ENCODE measurements at regions not wholly inside any gene's neighbourhood (a gene's known extent, or its start where the extent isn't known, plus 50 kb on each side); places are given as distances from the start of the nearest gene placed in this dataset.

DNA sequence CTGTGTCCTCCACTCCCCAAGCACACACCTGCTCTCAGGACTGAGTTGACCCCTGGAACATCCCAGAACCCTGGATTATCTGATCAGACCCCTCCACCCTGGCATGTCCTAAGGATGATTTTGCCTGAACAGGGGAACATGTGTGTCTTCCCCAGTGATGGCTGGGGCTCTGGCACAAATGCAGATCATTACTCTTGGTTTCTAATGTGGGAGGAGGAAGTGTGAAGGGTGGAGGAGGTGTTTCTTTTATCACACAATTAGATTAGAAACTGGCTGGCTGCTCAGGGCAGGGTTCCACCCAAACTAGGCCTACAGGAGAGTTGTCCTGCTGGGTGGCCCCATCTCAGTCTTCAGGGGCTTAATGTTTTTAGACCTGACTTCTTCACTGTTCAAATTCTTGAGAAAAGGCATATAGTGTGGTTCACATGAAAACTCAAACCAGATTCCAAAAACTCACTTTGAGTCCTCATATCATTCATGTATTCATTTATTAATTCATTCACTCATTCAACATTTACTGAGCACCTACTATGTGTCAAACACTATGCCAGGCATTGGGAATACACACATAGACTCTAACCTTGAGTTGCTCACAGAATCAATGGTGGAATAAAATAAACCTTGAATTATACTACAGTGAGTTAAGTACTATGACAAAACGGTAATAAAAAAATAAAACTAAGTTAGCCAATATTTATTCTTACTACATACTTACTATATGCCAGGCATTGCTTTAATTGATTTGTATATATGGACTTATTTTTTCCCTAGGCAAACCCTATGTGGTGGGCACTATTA is 221.8 kb upstream of the JUN start:
- no peak for DNase-seq (ENCODE audit: low read depth)

GRCh38 chr1:59006289-59006658 is 222.4 kb upstream of the JUN start:
- DNase-seq (ENCODE audit: low read depth) = no peak

DNA sequence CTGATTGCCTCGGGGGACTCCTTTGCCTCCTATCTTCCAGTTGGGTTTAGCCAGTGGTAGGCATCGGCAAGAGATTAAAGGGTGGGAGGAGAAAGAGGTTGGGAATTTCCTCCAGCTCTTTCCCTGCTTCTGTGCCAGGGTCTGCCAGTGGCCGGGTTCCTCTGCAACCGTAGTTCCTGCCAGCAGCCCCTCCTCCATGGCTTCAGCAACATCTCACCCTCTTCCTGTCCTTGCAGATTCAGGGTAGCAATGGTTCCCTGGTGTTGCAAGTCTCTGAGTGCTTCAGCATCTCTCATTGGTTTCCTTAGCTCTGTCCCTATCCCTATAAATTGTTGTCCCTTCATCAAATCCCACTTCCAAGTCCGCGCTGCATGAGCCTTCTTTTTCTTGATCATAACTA is 223.1 kb upstream of the JUN start:
- no peak for DNase-seq (ENCODE audit: low read depth)

- DNase-seq (ENCODE audit: low read depth) = no peak
Observed at GRCh38 chr1:59007429-59007819, 223.6 kb upstream of the JUN start.

GRCh38 chr1:59007820-59008598 is 224.2 kb upstream of the JUN start:
- peak; percentile 7 for DNase-seq (ENCODE audit: low read depth)

DNA sequence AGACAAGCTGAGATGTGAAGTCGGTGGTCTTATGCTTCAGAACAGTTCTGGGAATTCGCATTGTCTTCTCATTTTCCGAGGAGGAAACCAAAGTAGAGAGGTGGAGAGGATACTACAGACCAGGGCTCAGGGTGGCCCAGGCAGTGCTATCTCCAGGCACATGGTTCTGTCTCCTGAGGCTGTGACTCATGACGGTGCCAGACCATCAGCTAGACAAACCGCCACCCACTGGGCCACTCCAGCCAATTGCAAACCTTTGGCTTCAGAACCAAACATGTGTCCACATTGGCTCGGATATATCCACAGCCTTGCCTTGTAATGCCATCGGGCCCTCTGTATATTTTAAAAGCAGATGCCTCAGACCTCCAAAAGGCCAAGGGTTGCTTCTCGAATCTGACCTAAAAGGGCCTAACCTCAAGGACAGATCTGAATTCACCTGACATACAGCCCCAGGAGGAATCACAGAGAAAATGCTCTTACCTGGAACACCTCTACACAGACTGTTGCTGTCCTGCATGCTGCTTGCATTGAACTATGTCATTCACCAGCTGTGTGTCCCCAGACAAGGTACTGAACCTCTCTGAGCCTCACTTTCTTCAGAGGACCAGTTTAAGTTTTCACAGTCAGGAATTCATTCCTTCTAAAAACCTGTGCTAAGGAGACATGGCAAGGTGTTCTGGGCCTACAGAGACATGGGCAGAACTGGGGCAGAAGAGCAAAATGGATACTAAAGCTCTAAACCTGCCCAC is 224.9 kb upstream of the JUN start:
- no peak for DNase-seq (ENCODE audit: low read depth)

GRCh38 chr1:59011663-59012062 is 227.8 kb upstream of the JUN start:
- no peak for DNase-seq (ENCODE audit: low read depth)

- no peak for DNase-seq (ENCODE audit: low read depth)
Observed at GRCh38 chr1:59012378-59012777, 228.5 kb upstream of the JUN start.

- DNase-seq (ENCODE audit: low read depth) = no peak
Observed at GRCh38 chr1:59013276-59013927, 229.6 kb upstream of the JUN start.

DNA sequence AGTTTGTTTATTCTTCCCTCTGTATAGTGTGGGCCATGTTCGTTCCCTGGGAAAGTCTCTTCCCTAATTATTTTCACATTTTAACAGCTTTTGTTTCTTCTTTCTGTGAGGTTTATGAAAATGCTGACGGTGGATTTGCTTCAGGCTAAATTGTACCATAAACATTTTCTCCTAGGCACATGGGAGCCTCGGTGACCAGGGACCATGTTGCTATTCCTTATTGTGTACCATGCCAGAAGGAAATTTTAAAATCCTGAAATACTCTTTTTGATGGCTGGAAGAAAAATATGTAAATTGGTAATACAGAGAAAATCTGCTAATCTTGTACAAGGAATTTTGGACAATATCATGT is 230.1 kb upstream of the JUN start:
- DNase-seq (ENCODE audit: low read depth) = no peak

DNA sequence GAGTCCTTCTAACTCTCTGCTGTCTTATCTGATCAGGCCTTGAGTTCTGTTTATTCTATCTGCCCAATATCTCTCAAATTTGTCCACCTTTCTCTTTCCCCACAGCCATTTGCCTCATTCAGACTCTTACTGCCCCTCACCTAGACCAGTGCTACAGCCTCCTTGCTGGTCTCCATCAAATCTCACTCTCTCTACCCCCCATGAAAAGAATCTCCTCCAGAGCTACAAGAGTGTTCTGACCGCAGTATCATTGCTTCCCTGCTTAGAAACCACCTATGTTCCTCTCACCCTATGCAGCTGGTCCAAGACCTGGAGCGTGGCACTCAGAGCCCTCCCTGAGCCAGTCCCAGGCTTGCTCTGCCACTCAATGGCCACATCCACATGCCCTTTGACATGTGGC is 231.0 kb upstream of the JUN start:
- DNase-seq (ENCODE audit: low read depth) = no peak

DNA sequence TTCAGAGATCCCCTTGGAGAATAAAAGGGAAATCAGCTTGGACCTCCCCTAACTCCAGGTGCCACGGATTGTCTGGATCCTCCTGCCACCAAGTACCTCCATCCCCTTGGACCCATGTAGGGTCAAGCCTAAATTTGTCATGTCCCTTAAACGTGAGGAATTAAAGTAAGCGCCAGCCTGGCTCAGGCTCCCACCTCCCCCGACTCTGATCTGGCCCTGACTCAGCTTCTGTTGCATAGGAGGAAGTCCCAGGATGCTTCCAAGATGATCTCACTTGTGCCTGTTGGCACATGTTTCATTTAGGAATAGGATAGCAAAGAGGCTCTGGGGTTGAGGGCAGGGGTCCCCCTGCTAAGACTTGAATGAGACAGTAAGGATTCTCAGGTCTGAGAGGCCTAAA is 231.9 kb upstream of the JUN start:
- no peak for DNase-seq (ENCODE audit: low read depth)

DNA sequence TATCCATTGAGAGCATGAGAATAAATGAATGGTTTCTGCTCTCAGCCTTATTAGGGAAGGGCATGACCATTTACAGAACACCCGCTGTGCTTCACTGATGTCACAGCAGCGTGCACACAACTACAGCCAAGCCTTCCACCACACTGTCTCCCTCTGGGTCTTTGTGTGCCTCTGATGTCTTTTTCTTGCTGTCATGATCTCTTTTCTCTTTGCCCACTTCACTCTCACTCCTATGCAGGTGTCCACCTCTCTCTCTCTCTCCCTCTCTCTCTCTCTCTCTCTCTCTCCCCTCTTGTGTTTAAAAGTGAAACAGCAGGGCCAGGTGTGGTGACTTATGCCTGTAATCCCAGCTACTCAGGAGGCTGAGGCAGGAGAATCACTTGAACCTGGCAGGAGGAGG is 232.5 kb upstream of the JUN start:
- DNase-seq (ENCODE audit: low read depth) = no peak

DNA sequence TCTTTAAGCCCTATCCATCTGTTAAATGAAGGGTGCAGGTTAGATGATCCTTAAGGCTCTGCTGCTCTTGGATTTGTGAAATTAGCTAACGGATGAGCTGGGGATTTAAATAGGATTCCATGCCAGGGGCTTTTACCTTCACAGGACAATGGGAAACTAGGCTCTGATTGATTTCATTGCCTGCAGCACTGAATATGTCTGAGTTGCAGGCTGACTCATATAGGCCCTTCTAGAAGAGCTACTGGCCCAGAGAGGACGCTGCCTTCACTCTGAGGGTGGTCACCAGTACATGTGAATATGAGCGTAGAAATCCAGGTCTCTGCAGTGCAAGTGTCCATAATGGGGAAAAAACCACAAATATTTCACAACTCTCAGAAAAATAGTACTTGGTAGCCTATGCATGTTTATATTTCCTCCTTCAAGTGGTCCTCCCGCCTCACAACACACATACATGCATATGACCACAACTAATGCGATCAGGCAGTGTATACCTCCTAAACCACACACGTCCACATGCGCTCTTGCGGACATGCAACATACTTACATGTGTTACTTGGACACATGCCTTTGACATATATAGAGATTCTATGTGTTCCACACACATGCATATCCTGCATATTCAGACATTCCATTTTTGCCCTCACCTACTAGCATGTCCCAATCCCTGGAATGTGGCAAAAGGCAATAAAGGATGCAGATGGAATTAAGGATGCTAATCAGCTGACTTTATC is 233.8 kb upstream of the JUN start:
- no peak for DNase-seq (ENCODE audit: low read depth)

DNA sequence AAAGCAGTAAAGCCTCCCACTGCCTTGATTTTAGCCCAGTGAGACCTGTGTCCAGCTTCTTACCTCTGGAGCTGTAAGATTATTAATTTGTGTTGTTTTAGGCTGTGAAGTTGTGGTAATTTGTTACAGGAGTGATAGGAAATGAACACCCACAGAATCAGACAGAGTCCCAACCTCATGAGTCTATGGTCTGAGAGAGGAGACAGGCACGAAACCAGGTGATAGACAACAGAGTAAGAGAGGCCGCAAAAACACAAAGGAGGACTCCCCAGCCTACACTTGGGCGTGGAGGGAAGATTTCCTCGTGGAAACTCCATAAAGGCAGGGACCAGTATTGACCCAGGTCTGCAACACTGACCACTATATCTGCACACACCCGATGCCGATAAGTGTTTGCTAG is 234.6 kb upstream of the JUN start:
- DNase-seq (ENCODE audit: low read depth) = no peak

DNA sequence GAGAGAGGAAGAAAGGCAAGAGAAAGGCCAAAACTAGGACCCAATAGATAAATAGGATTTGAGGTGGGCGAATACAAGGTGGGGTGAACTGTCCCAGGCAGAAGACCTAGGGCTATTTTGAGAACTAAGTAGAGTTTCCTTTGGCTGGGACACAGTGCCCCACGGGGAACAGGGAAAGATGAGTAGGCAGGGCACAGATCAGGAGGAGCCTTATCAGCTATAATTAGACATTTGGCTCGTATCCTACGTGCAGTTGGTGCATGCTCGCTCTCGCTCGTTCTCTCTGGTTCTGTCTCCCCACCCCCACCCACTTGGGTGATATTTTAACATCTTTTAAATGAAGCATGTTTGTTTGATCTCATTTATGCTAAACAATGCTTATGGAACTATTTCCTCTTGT is 235.0 kb upstream of the JUN start:
- no peak for DNase-seq (ENCODE audit: low read depth)

- peak; percentile 17 for DNase-seq (ENCODE audit: low read depth)
Observed at GRCh38 chr1:59020151-59020997, 236.5 kb upstream of the JUN start.

DNA sequence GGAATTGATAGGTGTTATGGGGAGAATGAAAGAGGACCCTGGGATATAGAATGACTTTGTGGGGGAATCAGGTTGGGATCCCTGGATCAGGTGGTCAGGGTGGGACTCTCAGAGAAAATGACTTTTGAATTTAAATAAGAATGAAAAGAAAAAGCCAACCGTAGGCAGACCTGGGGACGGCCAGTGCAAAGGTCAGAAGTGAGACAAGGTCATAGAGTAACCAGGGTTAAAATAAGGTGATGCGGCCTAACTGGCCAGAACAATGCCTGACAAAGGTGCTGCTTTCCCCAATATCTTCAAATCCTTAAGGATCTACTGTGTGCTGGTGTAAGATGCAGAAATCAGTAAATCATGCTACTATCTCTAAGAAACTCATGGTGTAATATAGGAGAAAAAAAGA is 238.4 kb upstream of the JUN start:
- DNase-seq (ENCODE audit: low read depth) = no peak

DNA sequence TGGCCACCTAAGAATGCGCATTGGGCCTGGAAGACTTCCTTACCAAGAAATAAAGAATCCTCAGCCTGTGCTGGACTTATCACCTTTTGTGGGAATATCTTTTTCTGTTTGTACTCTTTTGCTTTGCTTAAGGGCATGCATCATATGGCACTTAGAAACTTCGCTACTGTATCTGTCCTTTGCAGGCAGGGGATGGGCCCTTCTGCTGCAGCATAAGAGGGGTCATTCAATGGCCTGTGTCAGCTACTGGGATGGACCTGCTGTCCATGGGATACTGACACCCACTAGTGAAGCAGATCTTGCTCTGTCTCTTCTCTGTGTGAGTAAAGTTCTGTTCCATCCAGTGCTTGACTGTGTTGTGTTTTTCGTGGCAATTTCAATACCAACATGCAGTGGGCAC is 239.0 kb upstream of the JUN start:
- DNase-seq (ENCODE audit: low read depth) = no peak

DNA sequence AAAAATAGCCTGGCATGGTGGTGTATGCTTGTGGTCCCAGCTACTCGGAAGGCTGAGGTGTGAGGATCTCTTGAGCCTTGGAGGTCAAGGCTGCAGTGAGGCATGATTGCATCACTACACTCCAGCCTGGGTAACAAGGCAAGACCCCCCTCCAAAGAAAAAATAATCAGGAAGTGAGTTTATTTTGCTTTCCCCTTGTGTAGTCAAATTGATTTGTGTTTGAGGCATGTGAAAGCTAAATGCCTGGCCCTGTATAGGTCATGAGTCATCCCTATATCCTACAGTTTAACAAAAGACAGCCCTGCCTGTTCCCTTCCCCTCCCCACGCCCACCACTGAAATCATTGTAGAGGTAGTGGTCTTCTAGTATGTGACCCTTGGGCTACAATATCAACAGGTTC is 241.4 kb upstream of the JUN start:
- no peak for DNase-seq (ENCODE audit: low read depth)

- DNase-seq (ENCODE audit: low read depth) = no peak
Observed at GRCh38 chr1:59025898-59026426, 242.1 kb upstream of the JUN start.

Measured in stimulated activated CD8-positive, alpha-beta memory T cell treated with anti-CD3 and anti-CD28 coated beads, Interleukin-4, amount 100 ng/mL, for 24 hours (primary cell).